ENCODE measurements at regions not wholly inside any gene's neighbourhood (a gene's known extent, or its start where the extent isn't known, plus 50 kb on each side); places are given as distances from the start of the nearest gene placed in this dataset.

DNA sequence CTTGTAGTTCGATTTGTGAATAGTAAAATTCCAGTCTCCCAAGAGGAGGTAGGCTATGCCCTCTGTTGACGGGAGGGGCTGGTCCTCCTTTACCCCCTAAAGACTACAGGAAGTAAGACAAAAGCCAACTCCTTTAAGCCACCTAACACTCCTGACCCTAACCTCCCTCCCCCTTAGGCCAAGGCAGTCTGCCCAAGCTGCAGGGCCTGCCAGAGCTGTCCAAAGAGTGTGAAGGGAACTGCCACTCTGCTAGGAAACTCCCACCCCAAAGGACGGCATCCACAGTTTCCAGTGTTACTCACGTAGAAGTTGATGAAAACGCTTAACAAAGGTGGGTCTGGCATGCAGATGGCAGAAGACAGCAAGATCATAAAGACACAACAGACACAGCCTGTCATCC, 803.2 kb downstream of the PLA2G4A start:
- TF ChIP-seq EZH2phosphoT487 (IDR thresholded peaks at IDR 0.05; ENCODE audit: low read depth): no peak
- no peak for TF ChIP-seq CTCF (IDR thresholded peaks at IDR 0.05; ENCODE audit: low read depth, low read length)

Data from OCI-LY3 (cell line).